Neural progenitor cell (in vitro differentiated cells): ENCODE measurements at regions not wholly inside any gene's neighbourhood (a gene's known extent, or its start where the extent isn't known, plus 50 kb on each side); places are given as distances from the start of the nearest gene placed in this dataset.

Experiments used
- DNase-seq: peaks from one replicate; pipeline ENCODE4 v3.0.0-alpha.2; 2016; ENCODE audit warnings: low spot score
- H2AFZ ChIP-seq: fragments of 200-600 bp; sonication (generic); replicated peaks from 2 replicates; pipeline ENCODE4 v1.6.1; 2016; ENCODE audit warnings: antibody characterized with exemption
- H3F3A ChIP-seq: fragments of 200-600 bp; sonication (generic); 2 replicates; pipeline ENCODE4 v1.6.1; 2016; ENCODE audit warnings: antibody characterized with exemption, low read depth
- H3K27ac ChIP-seq: fragments of 200-600 bp; sonication (generic); 2 replicates; pipeline ENCODE4 v1.5.1; 2016; ENCODE audit warnings: mild to moderate bottlenecking
- H3K27me3 ChIP-seq: fragments of 200-600 bp; sonication (generic); 2 replicates; pipeline ENCODE4 v1.6.1; 2016; ENCODE audit warnings: mild to moderate bottlenecking, moderate library complexity
- H3K36me3 ChIP-seq: fragments of 200-600 bp; sonication (generic); 2 replicates; pipeline ENCODE4 v1.5.1; 2016
- H3K4me1 ChIP-seq: fragments of 200-600 bp; sonication (generic); 2 replicates; pipeline ENCODE4 v1.6.1; 2016; ENCODE audit warnings: mixed run types
- H3K4me2 ChIP-seq: fragments of 200-600 bp; sonication (generic); 2 replicates; pipeline ENCODE4 v1.6.1; 2016
- H3K4me3 ChIP-seq: fragments of 200-600 bp; sonication (generic); 2 replicates; pipeline ENCODE4 v1.5.1; 2016
- H3K79me2 ChIP-seq: fragments of 200-600 bp; sonication (generic); 2 replicates; pipeline ENCODE4 v1.6.1; 2016; ENCODE audit warnings: low read depth
- H3K9ac ChIP-seq: fragments of 200-600 bp; sonication (generic); 2 replicates; pipeline ENCODE4 v1.6.1; 2016
- H3K9me3 ChIP-seq: fragments of 200-600 bp; sonication (generic); 2 replicates; pipeline ENCODE4 v1.5.1; 2016; ENCODE audit warnings: low read depth
- H4K20me1 ChIP-seq: fragments of 200-600 bp; sonication (generic); 2 replicates; pipeline ENCODE4 v1.6.1; 2016; ENCODE audit warnings: low read depth
- H3K27ac Mint-ChIP-seq: 3 replicates; pipeline ENCODE4 v1.8.0; 2021; ENCODE audit warnings: mixed read lengths
- H3K27me3 Mint-ChIP-seq: 2 replicates; pipeline ENCODE4 v1.8.0; 2022; ENCODE audit warnings: low read depth, mild to moderate bottlenecking, inconsistent platforms, moderate library complexity, mixed read lengths; ENCODE audit not compliant: insufficient read depth
- H3K36me3 Mint-ChIP-seq: 3 replicates; pipeline ENCODE4 v1.8.0; 2021; ENCODE audit warnings: mixed read lengths
- H3K4me1 Mint-ChIP-seq: 3 replicates; pipeline ENCODE4 v1.8.0; 2021; ENCODE audit warnings: mixed read lengths
- H3K4me3 Mint-ChIP-seq: 3 replicates; pipeline ENCODE4 v1.8.0; 2021; ENCODE audit warnings: mild to moderate bottlenecking, moderate library complexity, mixed read lengths
- H3K9me3 Mint-ChIP-seq: 3 replicates; pipeline ENCODE4 v1.8.0; 2020; ENCODE audit warnings: mixed read lengths
- CTCF ChIP-seq: fragments of 200-600 bp; sonication (generic); IDR thresholded peaks from 2 replicates; pipeline ENCODE4 v1.5.1; 2017; ENCODE audit warnings: antibody characterized with exemption, mild to moderate bottlenecking
- EZH2 ChIP-seq: fragments of 200-600 bp; sonication (generic); IDR thresholded peaks from 2 replicates; pipeline ENCODE4 v1.6.1; 2017; ENCODE audit warnings: antibody characterized with exemption, mild to moderate bottlenecking, moderate library complexity
- EZH2phosphoT487 ChIP-seq: fragments of 200-600 bp; sonication (generic); IDR thresholded peaks from 2 replicates; pipeline ENCODE4 v1.6.1; 2017; ENCODE audit warnings: antibody characterized with exemption

- H3K4me1 Mint-ChIP-seq: peaks cover 33% of the 10 kb centered on the region
- no peak overlapping the region for H3K9ac ChIP-seq
- no peak overlapping the region for H3K27ac Mint-ChIP-seq
- peaks cover 11% of the 10 kb centered on the region for H3K4me1 ChIP-seq
- H4K20me1 ChIP-seq: no peaks in the 10 kb centered on the region
- no peaks in the 10 kb centered on the region for H3K27me3 ChIP-seq
- no peaks in the 10 kb centered on the region for H3K9me3 ChIP-seq
- H3K4me2 ChIP-seq: no peak overlapping the region
- H3K4me3 ChIP-seq: no peak overlapping the region
- H3K27me3 Mint-ChIP-seq: peaks cover 19% of the 10 kb centered on the region
- H3K27ac ChIP-seq: no peak overlapping the region
- H3F3A ChIP-seq: no peaks in the 10 kb centered on the region
- TF ChIP-seq CTCF (no peak), EZH2 (no peak), EZH2phosphoT487 (no peak)
- H3K36me3 ChIP-seq: no peaks in the 10 kb centered on the region
- no peak for DNase-seq
- H3K4me3 Mint-ChIP-seq: no peak overlapping the region
- no peak overlapping the region for H2AFZ ChIP-seq
- peaks cover 2% of the 10 kb centered on the region for H3K36me3 Mint-ChIP-seq
- no peaks in the 10 kb centered on the region for H3K79me2 ChIP-seq
- H3K9me3 Mint-ChIP-seq: peaks cover 2% of the 10 kb centered on the region
Measured at GRCh38 chr5:135228222-135228621, 170.8 kb downstream of the MACROH2A1 start.

- no peak for DNase-seq
- H3K4me2 ChIP-seq: no peak overlapping the region
- no peak overlapping the region for H3K4me3 ChIP-seq
- H3K9ac ChIP-seq: no peak overlapping the region
- H2AFZ ChIP-seq: no peak overlapping the region
- TF ChIP-seq EZH2 (no peak), CTCF (no peak), EZH2phosphoT487 (no peak)
- H3K79me2 ChIP-seq: no peaks in the 10 kb centered on the region
- no peaks in the 10 kb centered on the region for H3F3A ChIP-seq
- H3K36me3 ChIP-seq: no peaks in the 10 kb centered on the region
- H3K27me3 ChIP-seq: no peaks in the 10 kb centered on the region
- Mint-ChIP-seq H3K4me3 (no peak overlapping the region), H3K4me1 (peaks cover 35% of the 10 kb centered on the region), H3K27me3 (peaks cover 19% of the 10 kb centered on the region), H3K9me3 (peaks cover 2% of the 10 kb centered on the region), H3K27ac (no peak overlapping the region), H3K36me3 (peaks cover 2% of the 10 kb centered on the region)
- H3K4me1 ChIP-seq: peaks cover 11% of the 10 kb centered on the region
- H3K9me3 ChIP-seq: no peaks in the 10 kb centered on the region
- H3K27ac ChIP-seq: no peak overlapping the region
- no peaks in the 10 kb centered on the region for H4K20me1 ChIP-seq
Measured at GRCh38 chr5:135227064-135228022, 171.7 kb downstream of the MACROH2A1 start.

- Mint-ChIP-seq H3K4me1 (peaks cover 33% of the 10 kb centered on the region), H3K27me3 (peaks cover 16% of the 10 kb centered on the region), H3K9me3 (peaks cover 2% of the 10 kb centered on the region), H3K27ac (no peak overlapping the region), H3K4me3 (no peak overlapping the region), H3K36me3 (peaks cover 2% of the 10 kb centered on the region)
- Histone ChIP-seq H3F3A (no peaks in the 10 kb centered on the region), H3K9ac (no peak overlapping the region), H3K36me3 (no peaks in the 10 kb centered on the region), H3K4me1 (peaks cover 11% of the 10 kb centered on the region), H3K27ac (no peak overlapping the region), H3K79me2 (no peaks in the 10 kb centered on the region), H3K4me2 (no peak overlapping the region), H3K27me3 (no peaks in the 10 kb centered on the region), H3K4me3 (no peak overlapping the region), H4K20me1 (no peaks in the 10 kb centered on the region), H2AFZ (no peak overlapping the region), H3K9me3 (no peaks in the 10 kb centered on the region)
- no peak for DNase-seq
- no peak for TF ChIP-seq CTCF
Measured at GRCh38 chr5:135225856-135226560, 173.0 kb downstream of the MACROH2A1 start.
